Neural progenitor cell (in vitro differentiated cells): ENCODE measurements at regions not wholly inside any gene's neighbourhood (a gene's known extent, or its start where the extent isn't known, plus 50 kb on each side); places are given as distances from the start of the nearest gene placed in this dataset.

Source experiments
- DNase-seq: peaks from one replicate; pipeline ENCODE4 v3.0.0-alpha.2; 2016; ENCODE audit warnings: low spot score
- H2AFZ ChIP-seq: fragments of 200-600 bp; sonication (generic); replicated peaks from 2 replicates; pipeline ENCODE4 v1.6.1; 2016; ENCODE audit warnings: antibody characterized with exemption
- H3F3A ChIP-seq: fragments of 200-600 bp; sonication (generic); 2 replicates; pipeline ENCODE4 v1.6.1; 2016; ENCODE audit warnings: antibody characterized with exemption, low read depth
- H3K27ac ChIP-seq: fragments of 200-600 bp; sonication (generic); 2 replicates; pipeline ENCODE4 v1.5.1; 2016; ENCODE audit warnings: mild to moderate bottlenecking
- H3K27me3 ChIP-seq: fragments of 200-600 bp; sonication (generic); 2 replicates; pipeline ENCODE4 v1.6.1; 2016; ENCODE audit warnings: mild to moderate bottlenecking, moderate library complexity
- H3K36me3 ChIP-seq: fragments of 200-600 bp; sonication (generic); 2 replicates; pipeline ENCODE4 v1.5.1; 2016
- H3K4me1 ChIP-seq: fragments of 200-600 bp; sonication (generic); 2 replicates; pipeline ENCODE4 v1.6.1; 2016; ENCODE audit warnings: mixed run types
- H3K4me2 ChIP-seq: fragments of 200-600 bp; sonication (generic); 2 replicates; pipeline ENCODE4 v1.6.1; 2016
- H3K4me3 ChIP-seq: fragments of 200-600 bp; sonication (generic); 2 replicates; pipeline ENCODE4 v1.5.1; 2016
- H3K79me2 ChIP-seq: fragments of 200-600 bp; sonication (generic); 2 replicates; pipeline ENCODE4 v1.6.1; 2016; ENCODE audit warnings: low read depth
- H3K9ac ChIP-seq: fragments of 200-600 bp; sonication (generic); 2 replicates; pipeline ENCODE4 v1.6.1; 2016
- H3K9me3 ChIP-seq: fragments of 200-600 bp; sonication (generic); 2 replicates; pipeline ENCODE4 v1.5.1; 2016; ENCODE audit warnings: low read depth
- H4K20me1 ChIP-seq: fragments of 200-600 bp; sonication (generic); 2 replicates; pipeline ENCODE4 v1.6.1; 2016; ENCODE audit warnings: low read depth
- H3K27ac Mint-ChIP-seq: 3 replicates; pipeline ENCODE4 v1.8.0; 2021; ENCODE audit warnings: mixed read lengths
- H3K27me3 Mint-ChIP-seq: 2 replicates; pipeline ENCODE4 v1.8.0; 2022; ENCODE audit warnings: low read depth, mild to moderate bottlenecking, inconsistent platforms, moderate library complexity, mixed read lengths; ENCODE audit not compliant: insufficient read depth
- H3K36me3 Mint-ChIP-seq: 3 replicates; pipeline ENCODE4 v1.8.0; 2021; ENCODE audit warnings: mixed read lengths
- H3K4me1 Mint-ChIP-seq: 3 replicates; pipeline ENCODE4 v1.8.0; 2021; ENCODE audit warnings: mixed read lengths
- H3K4me3 Mint-ChIP-seq: 3 replicates; pipeline ENCODE4 v1.8.0; 2021; ENCODE audit warnings: mild to moderate bottlenecking, moderate library complexity, mixed read lengths
- H3K9me3 Mint-ChIP-seq: 3 replicates; pipeline ENCODE4 v1.8.0; 2020; ENCODE audit warnings: mixed read lengths
- CTCF ChIP-seq: fragments of 200-600 bp; sonication (generic); IDR thresholded peaks from 2 replicates; pipeline ENCODE4 v1.5.1; 2017; ENCODE audit warnings: antibody characterized with exemption, mild to moderate bottlenecking
- EZH2 ChIP-seq: fragments of 200-600 bp; sonication (generic); IDR thresholded peaks from 2 replicates; pipeline ENCODE4 v1.6.1; 2017; ENCODE audit warnings: antibody characterized with exemption, mild to moderate bottlenecking, moderate library complexity
- EZH2phosphoT487 ChIP-seq: fragments of 200-600 bp; sonication (generic); IDR thresholded peaks from 2 replicates; pipeline ENCODE4 v1.6.1; 2017; ENCODE audit warnings: antibody characterized with exemption

- Mint-ChIP-seq H3K36me3 (peaks cover 2% of the 10 kb centered on the region), H3K4me3 (peak overlapping the region; percentile 93), H3K9me3 (no peaks in the 10 kb centered on the region), H3K27ac (peak overlapping the region; percentile 97), H3K27me3 (no peaks in the 10 kb centered on the region), H3K4me1 (peaks cover 24% of the 10 kb centered on the region)
- Histone ChIP-seq H3K4me1 (peaks cover 13% of the 10 kb centered on the region), H3K27ac (peak overlapping the region; percentile 81), H3K9me3 (no peaks in the 10 kb centered on the region), H3F3A (peaks cover 13% of the 10 kb centered on the region), H3K4me2 (peak overlapping the region; percentile 91), H3K9ac (peak overlapping the region; percentile 80), H4K20me1 (no peaks in the 10 kb centered on the region), H2AFZ (peak overlapping the region; percentile 74), H3K79me2 (peaks cover 8% of the 10 kb centered on the region), H3K36me3 (no peaks in the 10 kb centered on the region), H3K4me3 (peak overlapping the region; percentile 75), H3K27me3 (no peaks in the 10 kb centered on the region)
- peak; percentile 100 for DNase-seq
- peak; percentile 3 for TF ChIP-seq CTCF
- TF ChIP-seq EZH2phosphoT487: no peak
- TF ChIP-seq EZH2: no peak
These were observed 135.2 kb upstream of the KCTD7 start for GRCh38 chr7:66493235-66494205.

- no peak overlapping the region for H3K4me2 ChIP-seq
- no peak overlapping the region for H3K27ac Mint-ChIP-seq
These were observed 131.3 kb upstream of the KCTD7 start for GRCh38 chr7:66497346-66497745.

GRCh38 chr7:66500087-66500486 lies 128.6 kb upstream of the KCTD7 start:
- H3K4me2 ChIP-seq: no peak overlapping the region
- H4K20me1 ChIP-seq: no peaks in the 10 kb centered on the region
- no peak overlapping the region for H2AFZ ChIP-seq
- no peak overlapping the region for H3K27ac Mint-ChIP-seq
- no peaks in the 10 kb centered on the region for H3K9me3 ChIP-seq
- no peak overlapping the region for H3K4me3 Mint-ChIP-seq
- no peaks in the 10 kb centered on the region for H3K27me3 ChIP-seq
- peaks cover under 1% of the 10 kb centered on the region for H3F3A ChIP-seq
- no peak overlapping the region for H3K27ac ChIP-seq
- H3K9me3 Mint-ChIP-seq: no peaks in the 10 kb centered on the region
- H3K79me2 ChIP-seq: no peaks in the 10 kb centered on the region
- peaks cover 3% of the 10 kb centered on the region for H3K4me1 Mint-ChIP-seq
- no peaks in the 10 kb centered on the region for H3K36me3 ChIP-seq
- H3K9ac ChIP-seq: no peak overlapping the region
- DNase-seq: no peak
- no peaks in the 10 kb centered on the region for H3K4me1 ChIP-seq
- no peak overlapping the region for H3K4me3 ChIP-seq
- no peak for TF ChIP-seq EZH2phosphoT487
- TF ChIP-seq EZH2: no peak
- TF ChIP-seq CTCF: no peak
- H3K27me3 Mint-ChIP-seq: peaks cover 2% of the 10 kb centered on the region
- H3K36me3 Mint-ChIP-seq: no peaks in the 10 kb centered on the region

More at GRCh38 chr7:66497346-66497745, 131.3 kb upstream of the KCTD7 start:
- Histone ChIP-seq H3K4me1 (peaks cover 9% of the 10 kb centered on the region), H2AFZ (no peak overlapping the region), H3K79me2 (peaks cover 8% of the 10 kb centered on the region), H3K36me3 (no peaks in the 10 kb centered on the region), H3F3A (peaks cover 13% of the 10 kb centered on the region), H3K9ac (no peak overlapping the region), H3K27me3 (no peaks in the 10 kb centered on the region), H3K4me3 (no peak overlapping the region), H3K9me3 (no peaks in the 10 kb centered on the region), H4K20me1 (no peaks in the 10 kb centered on the region), H3K27ac (no peak overlapping the region)
- H3K4me3 Mint-ChIP-seq: no peak overlapping the region
- peaks cover 13% of the 10 kb centered on the region for H3K4me1 Mint-ChIP-seq
- H3K27me3 Mint-ChIP-seq: peaks cover 2% of the 10 kb centered on the region
- TF ChIP-seq EZH2phosphoT487 (no peak), CTCF (no peak), EZH2 (no peak)
- no peak for DNase-seq
- H3K9me3 Mint-ChIP-seq: no peaks in the 10 kb centered on the region
- H3K36me3 Mint-ChIP-seq: no peaks in the 10 kb centered on the region
